ENCODE measurements at regions not wholly inside any gene's neighbourhood (a gene's known extent, or its start where the extent isn't known, plus 50 kb on each side); places are given as distances from the start of the nearest gene placed in this dataset.

- no peak for TF ChIP-seq EZH2phosphoT487 (IDR thresholded peaks at IDR 0.05; ENCODE audit: low read length)
- TF ChIP-seq, protein P1, sequence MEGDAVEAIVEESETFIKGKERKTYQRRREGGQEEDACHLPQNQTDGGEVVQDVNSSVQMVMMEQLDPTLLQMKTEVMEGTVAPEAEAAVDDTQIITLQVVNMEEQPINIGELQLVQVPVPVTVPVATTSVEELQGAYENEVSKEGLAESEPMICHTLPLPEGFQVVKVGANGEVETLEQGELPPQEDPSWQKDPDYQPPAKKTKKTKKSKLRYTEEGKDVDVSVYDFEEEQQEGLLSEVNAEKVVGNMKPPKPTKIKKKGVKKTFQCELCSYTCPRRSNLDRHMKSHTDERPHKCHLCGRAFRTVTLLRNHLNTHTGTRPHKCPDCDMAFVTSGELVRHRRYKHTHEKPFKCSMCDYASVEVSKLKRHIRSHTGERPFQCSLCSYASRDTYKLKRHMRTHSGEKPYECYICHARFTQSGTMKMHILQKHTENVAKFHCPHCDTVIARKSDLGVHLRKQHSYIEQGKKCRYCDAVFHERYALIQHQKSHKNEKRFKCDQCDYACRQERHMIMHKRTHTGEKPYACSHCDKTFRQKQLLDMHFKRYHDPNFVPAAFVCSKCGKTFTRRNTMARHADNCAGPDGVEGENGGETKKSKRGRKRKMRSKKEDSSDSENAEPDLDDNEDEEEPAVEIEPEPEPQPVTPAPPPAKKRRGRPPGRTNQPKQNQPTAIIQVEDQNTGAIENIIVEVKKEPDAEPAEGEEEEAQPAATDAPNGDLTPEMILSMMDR (IDR thresholded peaks at IDR 0.05; ENCODE audit: low read length), result no peak
- TF ChIP-seq EZH2 (optimal IDR thresholded peaks at IDR 0.05; ENCODE audit: low read depth, low read length), result no peak
- Histone ChIP-seq H2AFZ (ENCODE audit: low read length) (no peak overlapping the region), H3K27me3 (replicated peaks; ENCODE audit: insufficient read depth, low read length) (no peaks in the 10 kb centered on the region), H3K4me2 (ENCODE audit: low read depth, low read length) (no peak overlapping the region), H3K4me1 (ENCODE audit: low read length) (no peaks in the 10 kb centered on the region), H3K4me3 (ENCODE audit: low read length) (no peak overlapping the region), H3K9me3 (replicated peaks; ENCODE audit: insufficient read depth, low read length) (no peaks in the 10 kb centered on the region), H4K20me1 (ENCODE audit: insufficient read depth, low read length) (no peaks in the 10 kb centered on the region), H3K9me2 (replicated peaks; ENCODE audit: insufficient read depth, low read length) (no peaks in the 10 kb centered on the region), H3K9ac (ENCODE audit: low read length) (no peak overlapping the region), H3F3A (ENCODE audit: insufficient read depth, low read length) (no peaks in the 10 kb centered on the region), H3K79me2 (ENCODE audit: low read length) (no peaks in the 10 kb centered on the region), H3K27ac (ENCODE audit: low read length) (no peak overlapping the region), H3K36me3 (replicated peaks; ENCODE audit: insufficient read depth, low read length) (no peaks in the 10 kb centered on the region)
- DNase-seq, result no peak
Observed at GRCh38 chr18:65628390-65628789, 122.4 kb upstream of the CDH7 start.

DNA sequence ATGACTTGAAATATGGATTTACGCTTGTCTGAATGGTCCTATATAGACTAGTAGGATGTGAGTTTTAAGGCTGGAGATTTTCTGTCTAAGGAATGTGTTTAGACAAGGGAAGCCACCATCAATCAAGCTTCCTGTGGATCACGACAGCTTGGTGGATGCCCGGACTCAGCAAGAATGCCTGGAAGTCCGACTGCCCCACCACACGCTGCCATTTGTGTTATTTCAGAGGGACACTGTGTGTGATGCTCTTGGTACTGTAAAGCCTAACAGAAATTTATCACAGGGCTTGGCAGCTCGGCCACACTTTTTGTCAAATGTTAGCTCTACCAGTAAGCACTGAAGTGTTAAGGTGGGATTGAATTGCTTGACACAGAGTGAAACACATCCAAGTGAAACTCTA is 127.1 kb upstream of the CDH7 start:
- TF ChIP-seq, protein P1 (IDR thresholded peaks at IDR 0.05; ENCODE audit: low read length), result no peak
- TF ChIP-seq EZH2phosphoT487 (IDR thresholded peaks at IDR 0.05; ENCODE audit: low read length), result no peak
- no peak for TF ChIP-seq EZH2 (optimal IDR thresholded peaks at IDR 0.05; ENCODE audit: low read depth, low read length)
- H3K4me1 ChIP-seq (ENCODE audit: low read length), result no peaks in the 10 kb centered on the region
- H3K9me3 ChIP-seq (replicated peaks; ENCODE audit: insufficient read depth, low read length), result no peaks in the 10 kb centered on the region
- H3K9ac ChIP-seq (ENCODE audit: low read length), result no peak overlapping the region
- no peaks in the 10 kb centered on the region for H4K20me1 ChIP-seq (ENCODE audit: insufficient read depth, low read length)
- no peaks in the 10 kb centered on the region for H3K9me2 ChIP-seq (replicated peaks; ENCODE audit: insufficient read depth, low read length)
- no peak overlapping the region for H3K4me3 ChIP-seq (ENCODE audit: low read length)
- no peak overlapping the region for H2AFZ ChIP-seq (ENCODE audit: low read length)
- no peak overlapping the region for H3K4me2 ChIP-seq (ENCODE audit: low read depth, low read length)
- H3K27me3 ChIP-seq (replicated peaks; ENCODE audit: insufficient read depth, low read length), result no peaks in the 10 kb centered on the region
- no peaks in the 10 kb centered on the region for H3K36me3 ChIP-seq (replicated peaks; ENCODE audit: insufficient read depth, low read length)
- no peaks in the 10 kb centered on the region for H3K79me2 ChIP-seq (ENCODE audit: low read length)
- H3F3A ChIP-seq (ENCODE audit: insufficient read depth, low read length), result no peaks in the 10 kb centered on the region
- no peak for DNase-seq
- no peak overlapping the region for H3K27ac ChIP-seq (ENCODE audit: low read length)

DNA sequence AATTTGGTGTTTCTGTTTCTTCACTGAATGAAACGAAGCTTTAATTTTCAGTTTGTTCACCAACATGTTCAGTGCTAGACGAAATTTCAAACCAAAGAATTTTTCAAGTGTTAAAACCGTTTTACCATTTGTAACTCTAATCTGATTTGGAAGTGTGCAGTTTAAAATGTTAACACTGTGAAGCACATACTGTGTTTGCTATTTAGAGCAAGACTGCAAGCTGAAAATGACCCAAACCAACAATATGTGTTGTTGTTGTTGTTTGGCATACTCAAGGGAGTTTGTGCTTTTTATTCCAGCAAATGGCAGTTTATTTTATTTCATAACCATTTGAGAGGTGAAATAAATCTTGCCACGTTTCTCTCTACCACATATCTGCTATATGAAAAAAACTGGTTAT is 128.4 kb upstream of the CDH7 start:
- H3K4me2 ChIP-seq (ENCODE audit: low read depth, low read length), result no peak overlapping the region
- H3K9ac ChIP-seq (ENCODE audit: low read length), result no peak overlapping the region
- no peak overlapping the region for H3K4me3 ChIP-seq (ENCODE audit: low read length)
- H3F3A ChIP-seq (ENCODE audit: insufficient read depth, low read length), result no peaks in the 10 kb centered on the region
- H2AFZ ChIP-seq (ENCODE audit: low read length), result no peak overlapping the region
- no peak overlapping the region for H3K27ac ChIP-seq (ENCODE audit: low read length)
- TF ChIP-seq, protein P1 (IDR thresholded peaks at IDR 0.05; ENCODE audit: low read length), result no peak
- TF ChIP-seq EZH2 (optimal IDR thresholded peaks at IDR 0.05; ENCODE audit: low read depth, low read length), result no peak
- no peaks in the 10 kb centered on the region for H3K36me3 ChIP-seq (replicated peaks; ENCODE audit: insufficient read depth, low read length)
- no peaks in the 10 kb centered on the region for H3K9me3 ChIP-seq (replicated peaks; ENCODE audit: insufficient read depth, low read length)
- no peaks in the 10 kb centered on the region for H3K9me2 ChIP-seq (replicated peaks; ENCODE audit: insufficient read depth, low read length)
- no peaks in the 10 kb centered on the region for H3K79me2 ChIP-seq (ENCODE audit: low read length)
- H3K27me3 ChIP-seq (replicated peaks; ENCODE audit: insufficient read depth, low read length), result no peaks in the 10 kb centered on the region
- no peaks in the 10 kb centered on the region for H3K4me1 ChIP-seq (ENCODE audit: low read length)
- no peaks in the 10 kb centered on the region for H4K20me1 ChIP-seq (ENCODE audit: insufficient read depth, low read length)
- DNase-seq, result no peak

Measured in MM.1S (cell line).